Adrenal gland (tissue), 5 donors: ENCODE measurements at regions not wholly inside any gene's neighbourhood (a gene's known extent, or its start where the extent isn't known, plus 50 kb on each side); places are given as distances from the start of the nearest gene placed in this dataset.

Experiments
- POLR2A ChIP-seq, 2 donors: fragments of 450-650 bp; IDR thresholded peaks; one replicate each; pipeline ENCODE4 v1.6.1; 2017; ENCODE audit warnings: antibody characterized with exemption in 2 of 2, mild to moderate bottlenecking in 2 of 2, moderate library complexity in 1 of 2
- TF ChIP-seq, protein P1 (sequence below), 6 experiments: fragments of 450-650 bp in 4 of 6; fragments of 200-600 bp in 2 of 6; sonication (generic) in 1 of 6; IDR thresholded peaks; 1 replicate in 5 of 6; 2 replicates in 1 of 6; pipeline versions ENCODE4 v1.5.1 to v1.8.0; 2016 to 2021; ENCODE audit warnings: antibody characterized with exemption in 6 of 6, mild to moderate bottlenecking in 2 of 6, moderate library complexity in 1 of 6
- donor health status: DM: no; HTN: no; CAD: no.

DNA sequence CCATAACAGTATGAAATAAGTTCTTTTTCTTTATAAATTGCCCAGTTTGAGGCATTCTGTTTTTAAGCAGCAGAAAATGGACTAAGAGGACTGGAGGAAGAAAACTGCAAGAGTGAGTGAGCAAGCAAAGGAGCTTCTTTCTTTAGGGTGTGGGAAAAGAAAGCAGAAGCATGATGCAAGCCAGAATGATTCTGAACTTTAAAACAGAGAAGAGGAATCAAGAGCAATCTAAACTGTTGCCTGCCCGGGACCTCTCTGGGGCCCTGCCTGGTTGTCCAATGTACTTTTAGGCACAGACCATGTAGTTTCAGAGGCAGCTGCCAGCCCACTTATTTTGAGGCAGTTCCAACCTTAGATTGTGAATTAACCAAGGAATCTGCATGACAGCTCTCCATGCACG is 186.3 kb downstream of the PLPP4 start:
- TF ChIP-seq POLR2A (IDR thresholded peaks at IDR 0.05), result no peak
- TF ChIP-seq, protein P1, sequence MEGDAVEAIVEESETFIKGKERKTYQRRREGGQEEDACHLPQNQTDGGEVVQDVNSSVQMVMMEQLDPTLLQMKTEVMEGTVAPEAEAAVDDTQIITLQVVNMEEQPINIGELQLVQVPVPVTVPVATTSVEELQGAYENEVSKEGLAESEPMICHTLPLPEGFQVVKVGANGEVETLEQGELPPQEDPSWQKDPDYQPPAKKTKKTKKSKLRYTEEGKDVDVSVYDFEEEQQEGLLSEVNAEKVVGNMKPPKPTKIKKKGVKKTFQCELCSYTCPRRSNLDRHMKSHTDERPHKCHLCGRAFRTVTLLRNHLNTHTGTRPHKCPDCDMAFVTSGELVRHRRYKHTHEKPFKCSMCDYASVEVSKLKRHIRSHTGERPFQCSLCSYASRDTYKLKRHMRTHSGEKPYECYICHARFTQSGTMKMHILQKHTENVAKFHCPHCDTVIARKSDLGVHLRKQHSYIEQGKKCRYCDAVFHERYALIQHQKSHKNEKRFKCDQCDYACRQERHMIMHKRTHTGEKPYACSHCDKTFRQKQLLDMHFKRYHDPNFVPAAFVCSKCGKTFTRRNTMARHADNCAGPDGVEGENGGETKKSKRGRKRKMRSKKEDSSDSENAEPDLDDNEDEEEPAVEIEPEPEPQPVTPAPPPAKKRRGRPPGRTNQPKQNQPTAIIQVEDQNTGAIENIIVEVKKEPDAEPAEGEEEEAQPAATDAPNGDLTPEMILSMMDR (IDR thresholded peaks at IDR 0.05), result no peak
